ENCODE measurements at regions not wholly inside any gene's neighbourhood (a gene's known extent, or its start where the extent isn't known, plus 50 kb on each side); places are given as distances from the start of the nearest gene placed in this dataset.
"Not testable (repeated sequence)": the region's sequence is repeated elsewhere in the genome, so short reads cannot be mapped to it uniquely, and the experiment has no call there.

DNA sequence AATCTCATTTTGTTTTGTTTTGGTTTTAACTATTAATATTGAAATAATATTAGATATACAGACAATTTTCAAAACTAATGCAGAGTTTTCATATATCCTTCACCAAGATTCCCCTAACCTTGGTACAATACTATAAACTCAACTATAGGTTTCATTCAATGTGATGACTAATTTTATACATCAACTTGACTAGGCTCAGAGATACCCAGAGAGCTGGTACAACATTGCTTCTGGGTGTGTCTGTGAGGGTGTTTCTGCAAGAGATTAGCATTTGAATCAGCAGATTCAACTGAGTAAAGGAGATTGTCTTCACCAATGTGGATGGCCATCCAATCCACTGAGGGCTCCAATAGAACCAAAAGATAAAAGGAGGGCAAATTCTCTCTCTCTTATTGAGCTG lies 221.3 kb upstream of the CRIM1 start:
- Histone ChIP-seq H3K4me3 (ENCODE audit: insufficient read depth, low read depth, low read length) (no peak overlapping the region), H3K4me1 (ENCODE audit: control insufficient read depth, insufficient read depth, low read length) (no peaks in the 10 kb centered on the region), H3K27me3 (ENCODE audit: control insufficient read depth, insufficient read depth, low read length, poor library complexity, severe bottlenecking) (no peaks in the 10 kb centered on the region), H3K9me3 (ENCODE audit: control insufficient read depth, low read length) (no peaks in the 10 kb centered on the region), H3K36me3 (ENCODE audit: control insufficient read depth, insufficient read depth, low read length) (no peaks in the 10 kb centered on the region), H3K27ac (ENCODE audit: insufficient read depth, low read depth, low read length, poor library complexity, severe bottlenecking) (no peak overlapping the region)

- no peaks in the 10 kb centered on the region for H3K36me3 ChIP-seq (ENCODE audit: control insufficient read depth, insufficient read depth, low read length)
- no peak overlapping the region for H3K4me3 ChIP-seq (ENCODE audit: insufficient read depth, low read depth, low read length)
- peaks cover 3% of the 10 kb centered on the region for H3K4me1 ChIP-seq (ENCODE audit: control insufficient read depth, insufficient read depth, low read length)
- WGBS, 2 experiments = 97 to 98% methylated on average over 2 of the region's 2 CpGs
- H3K9me3 ChIP-seq (ENCODE audit: control insufficient read depth, low read length) = no peaks in the 10 kb centered on the region
- H3K27me3 ChIP-seq (ENCODE audit: control insufficient read depth, insufficient read depth, low read length, poor library complexity, severe bottlenecking) = no peaks in the 10 kb centered on the region
- H3K27ac ChIP-seq (ENCODE audit: insufficient read depth, low read depth, low read length, poor library complexity, severe bottlenecking) = no peak overlapping the region
These were observed 227.2 kb upstream of the CRIM1 start for GRCh38 chr2:36128359-36128758.

GRCh38 chr2:36125702-36126101 lies 229.9 kb upstream of the CRIM1 start:
- no peak overlapping the region for H3K4me3 ChIP-seq (ENCODE audit: insufficient read depth, low read depth, low read length)
- no peaks in the 10 kb centered on the region for H3K36me3 ChIP-seq (ENCODE audit: control insufficient read depth, insufficient read depth, low read length)
- 86% methylated on average over 6 to 7 of the region's 7 CpGs for WGBS, 2 experiments

GRCh38 chr2:36123995-36124394 lies 231.6 kb upstream of the CRIM1 start:
- H3K27ac ChIP-seq (ENCODE audit: insufficient read depth, low read depth, low read length, poor library complexity, severe bottlenecking) = no peak overlapping the region
- no peaks in the 10 kb centered on the region for H3K9me3 ChIP-seq (ENCODE audit: control insufficient read depth, low read length)
- H3K4me1 ChIP-seq (ENCODE audit: control insufficient read depth, insufficient read depth, low read length) = peaks cover 3% of the 10 kb centered on the region
- 77 to 95% methylated on average over 2 of the region's 2 CpGs for WGBS, 2 experiments
- H3K4me3 ChIP-seq (ENCODE audit: insufficient read depth, low read depth, low read length) = no peak overlapping the region
- H3K27me3 ChIP-seq (ENCODE audit: control insufficient read depth, insufficient read depth, low read length, poor library complexity, severe bottlenecking) = no peaks in the 10 kb centered on the region
- no peaks in the 10 kb centered on the region for H3K36me3 ChIP-seq (ENCODE audit: control insufficient read depth, insufficient read depth, low read length)

More at GRCh38 chr2:36125702-36126101, 229.9 kb upstream of the CRIM1 start:
- H3K27me3 ChIP-seq (ENCODE audit: control insufficient read depth, insufficient read depth, low read length, poor library complexity, severe bottlenecking) = no peaks in the 10 kb centered on the region
- H3K4me1 ChIP-seq (ENCODE audit: control insufficient read depth, insufficient read depth, low read length) = peaks cover 3% of the 10 kb centered on the region
- H3K27ac ChIP-seq (ENCODE audit: insufficient read depth, low read depth, low read length, poor library complexity, severe bottlenecking) = no peak overlapping the region
- no peaks in the 10 kb centered on the region for H3K9me3 ChIP-seq (ENCODE audit: control insufficient read depth, low read length)

DNA sequence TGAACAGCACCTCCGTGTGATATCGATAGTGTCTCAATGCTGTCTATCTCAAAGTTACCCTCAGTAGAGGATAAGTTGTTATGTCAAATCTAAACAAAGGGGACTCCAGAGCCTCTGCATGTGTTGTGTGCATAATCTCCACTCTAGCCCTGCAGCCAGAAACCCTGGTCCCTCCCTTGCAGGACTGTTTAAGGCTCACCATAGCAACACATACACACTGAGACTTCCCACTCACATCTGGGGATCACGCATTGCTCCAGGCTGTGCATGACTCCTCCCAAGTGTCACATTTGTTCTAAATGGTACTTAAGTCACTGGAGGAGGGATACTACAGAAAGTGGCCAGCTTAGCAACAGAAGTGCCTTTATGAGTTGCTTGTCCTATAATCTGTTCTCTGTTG lies 258.6 kb upstream of the CRIM1 start:
- WGBS, 2 experiments = 94 to 96% methylated on average over 3 of the region's 3 CpGs
- no peaks in the 10 kb centered on the region for H3K4me1 ChIP-seq (ENCODE audit: control insufficient read depth, insufficient read depth, low read length)
- no peak overlapping the region for H3K27ac ChIP-seq (ENCODE audit: insufficient read depth, low read depth, low read length, poor library complexity, severe bottlenecking)
- no peak overlapping the region for H3K4me3 ChIP-seq (ENCODE audit: insufficient read depth, low read depth, low read length)
- H3K36me3 ChIP-seq (ENCODE audit: control insufficient read depth, insufficient read depth, low read length) = no peaks in the 10 kb centered on the region
- no peaks in the 10 kb centered on the region for H3K27me3 ChIP-seq (ENCODE audit: control insufficient read depth, insufficient read depth, low read length, poor library complexity, severe bottlenecking)
- no peaks in the 10 kb centered on the region for H3K9me3 ChIP-seq (ENCODE audit: control insufficient read depth, low read length)

GRCh38 chr2:36091844-36092741 lies 263.5 kb upstream of the CRIM1 start:
- 91% methylated on average over 26 of the region's 26 CpGs for WGBS, 2 experiments
- H3K27ac ChIP-seq (ENCODE audit: insufficient read depth, low read depth, low read length, poor library complexity, severe bottlenecking); H3K27me3 ChIP-seq (ENCODE audit: control insufficient read depth, insufficient read depth, low read length, poor library complexity, severe bottlenecking); H3K4me1 ChIP-seq (ENCODE audit: control insufficient read depth, insufficient read depth, low read length); H3K36me3 ChIP-seq (ENCODE audit: control insufficient read depth, insufficient read depth, low read length); H3K9me3 ChIP-seq (ENCODE audit: control insufficient read depth, low read length); H3K4me3 ChIP-seq (ENCODE audit: insufficient read depth, low read depth, low read length): not testable (repeated sequence)

DNA sequence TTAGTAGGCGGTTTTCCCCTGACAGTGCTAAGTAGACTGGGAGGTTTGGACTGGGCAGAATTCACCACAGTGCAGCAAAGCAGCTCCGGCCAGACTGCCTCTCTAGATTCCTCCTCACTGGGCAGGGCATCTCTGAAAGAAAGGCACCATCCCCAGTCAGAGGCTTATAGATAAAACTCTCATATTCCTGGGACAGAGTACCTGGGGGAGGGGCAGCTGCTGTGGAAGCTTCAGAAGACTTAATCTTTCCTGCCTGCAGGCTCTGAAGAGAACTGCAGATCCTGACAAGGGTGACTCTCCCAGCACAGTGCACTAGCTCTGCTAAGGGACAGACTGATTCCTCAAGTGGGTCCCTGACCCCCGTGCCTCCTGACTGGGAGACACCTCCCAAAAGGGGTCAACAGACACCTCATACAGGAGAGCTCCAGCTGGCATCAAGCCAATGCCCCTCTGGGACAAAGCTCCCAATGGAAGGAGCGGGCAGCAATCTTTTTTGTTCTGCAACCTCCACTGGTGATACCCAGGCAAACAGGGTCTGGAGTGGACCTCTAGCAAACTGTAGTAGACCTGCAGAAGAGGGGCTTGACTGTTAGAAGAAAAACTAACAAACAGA lies 266.8 kb upstream of the CRIM1 start:
- WGBS, 2 experiments = 89 to 91% methylated on average over 4 of the region's 4 CpGs
- Histone ChIP-seq H3K4me1 (ENCODE audit: control insufficient read depth, insufficient read depth, low read length) (no peaks in the 10 kb centered on the region), H3K9me3 (ENCODE audit: control insufficient read depth, low read length) (no peaks in the 10 kb centered on the region), H3K4me3 (ENCODE audit: insufficient read depth, low read depth, low read length) (no peak overlapping the region), H3K27me3 (ENCODE audit: control insufficient read depth, insufficient read depth, low read length, poor library complexity, severe bottlenecking) (no peaks in the 10 kb centered on the region), H3K27ac (ENCODE audit: insufficient read depth, low read depth, low read length, poor library complexity, severe bottlenecking) (no peak overlapping the region), H3K36me3 (ENCODE audit: control insufficient read depth, insufficient read depth, low read length) (no peaks in the 10 kb centered on the region)

DNA sequence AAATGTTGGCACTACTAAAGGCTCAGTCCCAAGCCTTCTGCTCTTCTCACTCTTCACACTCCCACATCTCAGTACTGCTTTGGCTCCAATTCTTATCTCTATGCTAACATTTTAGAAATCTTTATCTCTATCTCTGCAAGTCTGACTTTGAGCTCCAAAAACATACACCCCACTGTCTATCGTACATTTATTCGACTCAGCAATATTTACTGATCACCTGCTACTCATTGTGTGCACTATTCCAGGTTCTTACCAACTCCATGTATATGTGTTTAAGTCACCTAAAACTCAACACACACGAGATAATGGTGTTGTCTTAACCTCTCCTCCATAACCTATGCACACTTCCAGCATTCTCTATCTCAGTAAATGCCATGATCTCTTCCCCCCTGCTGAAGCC lies 268.2 kb upstream of the CRIM1 start:
- no peak overlapping the region for H3K4me3 ChIP-seq (ENCODE audit: insufficient read depth, low read depth, low read length)
- H3K9me3 ChIP-seq (ENCODE audit: control insufficient read depth, low read length) = no peaks in the 10 kb centered on the region
- no peaks in the 10 kb centered on the region for H3K27me3 ChIP-seq (ENCODE audit: control insufficient read depth, insufficient read depth, low read length, poor library complexity, severe bottlenecking)
- H3K27ac ChIP-seq (ENCODE audit: insufficient read depth, low read depth, low read length, poor library complexity, severe bottlenecking) = no peak overlapping the region
- WGBS, 2 experiments = 91 to 93% methylated on average over 3 of the region's 3 CpGs
- no peaks in the 10 kb centered on the region for H3K4me1 ChIP-seq (ENCODE audit: control insufficient read depth, insufficient read depth, low read length)
- H3K36me3 ChIP-seq (ENCODE audit: control insufficient read depth, insufficient read depth, low read length) = no peaks in the 10 kb centered on the region

- no peaks in the 10 kb centered on the region for H3K9me3 ChIP-seq (ENCODE audit: control insufficient read depth, low read length)
- 91 to 100% methylated on average over 1 of the region's 1 CpG for WGBS, 2 experiments
- no peaks in the 10 kb centered on the region for H3K4me1 ChIP-seq (ENCODE audit: control insufficient read depth, insufficient read depth, low read length)
- no peaks in the 10 kb centered on the region for H3K36me3 ChIP-seq (ENCODE audit: control insufficient read depth, insufficient read depth, low read length)
- no peak overlapping the region for H3K27ac ChIP-seq (ENCODE audit: insufficient read depth, low read depth, low read length, poor library complexity, severe bottlenecking)
- H3K27me3 ChIP-seq (ENCODE audit: control insufficient read depth, insufficient read depth, low read length, poor library complexity, severe bottlenecking) = no peaks in the 10 kb centered on the region
- no peak overlapping the region for H3K4me3 ChIP-seq (ENCODE audit: insufficient read depth, low read depth, low read length)
These were observed 275.8 kb upstream of the CRIM1 start for GRCh38 chr2:36079793-36080192.

- Histone ChIP-seq H3K36me3 (ENCODE audit: control insufficient read depth, insufficient read depth, low read length) (no peaks in the 10 kb centered on the region), H3K4me3 (ENCODE audit: insufficient read depth, low read depth, low read length) (no peak overlapping the region), H3K27ac (ENCODE audit: insufficient read depth, low read depth, low read length, poor library complexity, severe bottlenecking) (no peak overlapping the region), H3K4me1 (ENCODE audit: control insufficient read depth, insufficient read depth, low read length) (no peaks in the 10 kb centered on the region), H3K27me3 (ENCODE audit: control insufficient read depth, insufficient read depth, low read length, poor library complexity, severe bottlenecking) (no peaks in the 10 kb centered on the region), H3K9me3 (ENCODE audit: control insufficient read depth, low read length) (no peaks in the 10 kb centered on the region)
- WGBS, 2 experiments = 0% methylated on average over 1 of the region's 1 CpG
These were observed 281.6 kb upstream of the CRIM1 start for GRCh38 chr2:36074008-36074407.

Measured in ectodermal cell (in vitro differentiated cells).